ENCODE measurements at regions not wholly inside any gene's neighbourhood (a gene's known extent, or its start where the extent isn't known, plus 50 kb on each side); places are given as distances from the start of the nearest gene placed in this dataset.

GRCh38 chr1:219837274-219837993, 90.9 kb downstream of the SLC30A10 start:
- FAIRE-seq (no peak), DNase-seq (ENCODE audit: low read depth, low spot score) (no peak)
- Histone ChIP-seq H3K27me3 (ENCODE audit: control insufficient read depth, extremely low read depth, insufficient read depth, low read length) (no peaks in the 10 kb centered on the region), H3K9ac (ENCODE audit: control insufficient read depth, extremely low read depth, insufficient read depth, low read length) (no peak overlapping the region), H2AFZ (ENCODE audit: control insufficient read depth, low read length) (no peak overlapping the region), H4K20me1 (ENCODE audit: control insufficient read depth, extremely low read depth, insufficient read depth, low read length) (no peaks in the 10 kb centered on the region), H3K79me2 (ENCODE audit: control insufficient read depth, insufficient read depth, low read length) (no peaks in the 10 kb centered on the region), H3K9me3 (ENCODE audit: control insufficient read depth, low read depth, low read length) (no peaks in the 10 kb centered on the region), H3K4me2 (ENCODE audit: control insufficient read depth, extremely low read depth, insufficient read depth, low read depth, low read length) (no peak overlapping the region), H3K27ac (ENCODE audit: control insufficient read depth, insufficient read depth, low read length) (no peak overlapping the region), H3K4me3 (ENCODE audit: control insufficient read depth in 2 of 3, extremely low read depth in 1 of 3, insufficient read depth in 2 of 3, low read depth in 1 of 3, low read length in 3 of 3) (no peak overlapping the region), H3K36me3 (ENCODE audit: control insufficient read depth in 2 of 2, extremely low read depth in 1 of 2, insufficient read depth in 2 of 2, low read length in 2 of 2) (no peaks in the 10 kb centered on the region), H3K9me1 (ENCODE audit: control insufficient read depth, extremely low read depth, insufficient read depth, low read length) (no peaks in the 10 kb centered on the region), H3K4me1 (ENCODE audit: control insufficient read depth, extremely low read depth, insufficient read depth, low read length) (no peaks in the 10 kb centered on the region)
- dilution Hi-C loops (cut with MboI; ENCODE audit: extremely low pct_ligation_motif_present, low sequenced_read_pairs): no loop called here
- TF ChIP-seq EZH2 (IDR thresholded peaks at IDR 0.05; ENCODE audit: low read length) (no peak), CTCF (optimal IDR thresholded peaks at IDR 0.05 in 1 of 3, IDR thresholded peaks at IDR 0.05 in 1 of 3, conservative IDR thresholded peaks at IDR 0.05 in 1 of 3; ENCODE audit: extremely low read depth in 1 of 3, insufficient read depth in 2 of 3, low read length in 3 of 3) (peak; percentile 29 to 55 (median 41))

GRCh38 chr1:219834314-219834917, 93.9 kb downstream of the SLC30A10 start:
- H3K4me1 ChIP-seq (ENCODE audit: control insufficient read depth, extremely low read depth, insufficient read depth, low read length): no peaks in the 10 kb centered on the region
- no peaks in the 10 kb centered on the region for H4K20me1 ChIP-seq (ENCODE audit: control insufficient read depth, extremely low read depth, insufficient read depth, low read length)
- H3K9me1 ChIP-seq (ENCODE audit: control insufficient read depth, extremely low read depth, insufficient read depth, low read length): no peaks in the 10 kb centered on the region
- H3K27ac ChIP-seq (ENCODE audit: control insufficient read depth, insufficient read depth, low read length): no peak overlapping the region
- dilution Hi-C loops (cut with MboI; ENCODE audit: extremely low pct_ligation_motif_present, low sequenced_read_pairs): no loop called here
- H3K9ac ChIP-seq (ENCODE audit: control insufficient read depth, extremely low read depth, insufficient read depth, low read length): no peak overlapping the region
- H3K36me3 ChIP-seq (ENCODE audit: control insufficient read depth in 2 of 2, extremely low read depth in 1 of 2, insufficient read depth in 2 of 2, low read length in 2 of 2): no peaks in the 10 kb centered on the region
- H2AFZ ChIP-seq (ENCODE audit: control insufficient read depth, low read length): no peak overlapping the region
- H3K4me2 ChIP-seq (ENCODE audit: control insufficient read depth, extremely low read depth, insufficient read depth, low read depth, low read length): no peak overlapping the region
- H3K27me3 ChIP-seq (ENCODE audit: control insufficient read depth, extremely low read depth, insufficient read depth, low read length): no peaks in the 10 kb centered on the region
- H3K79me2 ChIP-seq (ENCODE audit: control insufficient read depth, insufficient read depth, low read length): no peaks in the 10 kb centered on the region
- H3K9me3 ChIP-seq (ENCODE audit: control insufficient read depth, low read depth, low read length): no peaks in the 10 kb centered on the region
- no peak overlapping the region for H3K4me3 ChIP-seq (ENCODE audit: control insufficient read depth in 2 of 3, extremely low read depth in 1 of 3, insufficient read depth in 2 of 3, low read depth in 1 of 3, low read length in 3 of 3)
- TF ChIP-seq CTCF (optimal IDR thresholded peaks at IDR 0.05 in 1 of 3, IDR thresholded peaks at IDR 0.05 in 1 of 3, conservative IDR thresholded peaks at IDR 0.05 in 1 of 3; ENCODE audit: extremely low read depth in 1 of 3, insufficient read depth in 2 of 3, low read length in 3 of 3) (no peak), EZH2 (IDR thresholded peaks at IDR 0.05; ENCODE audit: low read length) (no peak)
- DNase-seq (ENCODE audit: low read depth, low spot score) (no peak), FAIRE-seq (no peak)
